Effector memory CD4-positive, alpha-beta T cell (primary cell): ENCODE measurements at regions not wholly inside any gene's neighbourhood (a gene's known extent, or its start where the extent isn't known, plus 50 kb on each side); places are given as distances from the start of the nearest gene placed in this dataset.

Experiments used
- DNase-seq, 3 donors: peaks; one replicate each; pipeline ENCODE4 v3.0.0-alpha.2; 2020
- H3K27ac ChIP-seq: 2 replicates; pipeline ENCODE4 v1.7.0; 2013; ENCODE audit warnings: mild to moderate bottlenecking, low read length, moderate library complexity; ENCODE audit not compliant: insufficient read depth, poor library complexity, severe bottlenecking
- H3K27me3 ChIP-seq: replicated peaks from 2 replicates; pipeline ENCODE4 v1.7.0; 2013; ENCODE audit warnings: mild to moderate bottlenecking, low read length; ENCODE audit not compliant: insufficient read depth, control insufficient read depth, poor library complexity, severe bottlenecking
- H3K36me3 ChIP-seq: 2 replicates; pipeline ENCODE4 v1.7.0; 2013; ENCODE audit warnings: mild to moderate bottlenecking, low read length, moderate library complexity; ENCODE audit not compliant: control insufficient read depth, insufficient read depth
- H3K4me1 ChIP-seq: 2 replicates; pipeline ENCODE4 v1.7.0; 2013; ENCODE audit warnings: low read length, mild to moderate bottlenecking; ENCODE audit not compliant: control insufficient read depth, insufficient read depth, poor library complexity, severe bottlenecking
- H3K4me3 ChIP-seq: 2 replicates; pipeline ENCODE4 v1.7.0; 2013; ENCODE audit warnings: low read length, low read depth, mild to moderate bottlenecking; ENCODE audit not compliant: insufficient read depth, poor library complexity, severe bottlenecking
- H3K9me3 ChIP-seq: 2 replicates; pipeline ENCODE4 v1.7.0; 2013; ENCODE audit warnings: mild to moderate bottlenecking, low read length, moderate library complexity; ENCODE audit not compliant: control insufficient read depth

- H3K27me3 ChIP-seq = peaks cover 2% of the 10 kb centered on the region
- peak in 1 of 3 donors; percentile 2 for DNase-seq
- H3K4me1 ChIP-seq = no peaks in the 10 kb centered on the region
- no peaks in the 10 kb centered on the region for H3K36me3 ChIP-seq
- H3K4me3 ChIP-seq = no peak overlapping the region
- H3K9me3 ChIP-seq = no peaks in the 10 kb centered on the region
- no peak overlapping the region for H3K27ac ChIP-seq
Observed at GRCh38 chr6:99119109-99120031, 171.6 kb upstream of the FBXL4 start.

GRCh38 chr6:99114769-99115406 is 167.1 kb upstream of the FBXL4 start:
- Histone ChIP-seq H3K36me3 (no peaks in the 10 kb centered on the region), H3K4me1 (no peaks in the 10 kb centered on the region), H3K27ac (no peak overlapping the region), H3K4me3 (no peak overlapping the region), H3K27me3 (peaks cover 2% of the 10 kb centered on the region), H3K9me3 (no peaks in the 10 kb centered on the region)
- no peak for DNase-seq

GRCh38 chr6:99111590-99111989 is 163.8 kb upstream of the FBXL4 start:
- Histone ChIP-seq H3K9me3 (no peaks in the 10 kb centered on the region), H3K27ac (no peak overlapping the region), H3K4me1 (no peaks in the 10 kb centered on the region), H3K27me3 (no peaks in the 10 kb centered on the region), H3K4me3 (no peak overlapping the region), H3K36me3 (no peaks in the 10 kb centered on the region)
- DNase-seq = no peak

- H3K36me3 ChIP-seq = no peaks in the 10 kb centered on the region
- no peak for DNase-seq
- no peaks in the 10 kb centered on the region for H3K9me3 ChIP-seq
- H3K4me1 ChIP-seq = no peaks in the 10 kb centered on the region
- no peaks in the 10 kb centered on the region for H3K27me3 ChIP-seq
- H3K27ac ChIP-seq = no peak overlapping the region
- H3K4me3 ChIP-seq = no peak overlapping the region
Observed at GRCh38 chr6:99110029-99110428, 162.3 kb upstream of the FBXL4 start.

- H3K4me3 ChIP-seq = no peak overlapping the region
- no peaks in the 10 kb centered on the region for H3K36me3 ChIP-seq
- H3K9me3 ChIP-seq = no peaks in the 10 kb centered on the region
- H3K4me1 ChIP-seq = no peaks in the 10 kb centered on the region
- DNase-seq = no peak
- no peak overlapping the region for H3K27ac ChIP-seq
- H3K27me3 ChIP-seq = no peaks in the 10 kb centered on the region
Observed at GRCh38 chr6:99104218-99104617, 156.5 kb upstream of the FBXL4 start.

- H3K36me3 ChIP-seq = no peaks in the 10 kb centered on the region
- H3K4me1 ChIP-seq = no peaks in the 10 kb centered on the region
- no peak for DNase-seq
- H3K27ac ChIP-seq = no peak overlapping the region
- no peaks in the 10 kb centered on the region for H3K9me3 ChIP-seq
- H3K27me3 ChIP-seq = no peaks in the 10 kb centered on the region
- H3K4me3 ChIP-seq = no peak overlapping the region
Observed at GRCh38 chr6:99099243-99099642, 151.5 kb upstream of the FBXL4 start.

GRCh38 chr6:99096170-99096569 is 148.4 kb upstream of the FBXL4 start:
- Histone ChIP-seq H3K27ac (no peak overlapping the region), H3K4me3 (no peak overlapping the region), H3K4me1 (no peaks in the 10 kb centered on the region), H3K9me3 (no peaks in the 10 kb centered on the region), H3K36me3 (no peaks in the 10 kb centered on the region), H3K27me3 (no peaks in the 10 kb centered on the region)
- DNase-seq = no peak

GRCh38 chr6:99093456-99094190 is 145.9 kb upstream of the FBXL4 start:
- no peaks in the 10 kb centered on the region for H3K9me3 ChIP-seq
- no peak for DNase-seq
- H3K27me3 ChIP-seq = no peaks in the 10 kb centered on the region
- no peak overlapping the region for H3K27ac ChIP-seq
- no peak overlapping the region for H3K4me3 ChIP-seq
- no peaks in the 10 kb centered on the region for H3K4me1 ChIP-seq
- H3K36me3 ChIP-seq = no peaks in the 10 kb centered on the region

- Histone ChIP-seq H3K27ac (no peak overlapping the region), H3K4me3 (no peak overlapping the region), H3K36me3 (no peaks in the 10 kb centered on the region), H3K27me3 (no peaks in the 10 kb centered on the region), H3K4me1 (no peaks in the 10 kb centered on the region), H3K9me3 (no peaks in the 10 kb centered on the region)
- DNase-seq = no peak
Observed at GRCh38 chr6:99092461-99092860, 144.7 kb upstream of the FBXL4 start.

- Histone ChIP-seq H3K9me3 (no peaks in the 10 kb centered on the region), H3K27me3 (no peaks in the 10 kb centered on the region), H3K4me1 (no peaks in the 10 kb centered on the region), H3K27ac (no peak overlapping the region), H3K36me3 (no peaks in the 10 kb centered on the region), H3K4me3 (no peak overlapping the region)
- DNase-seq = no peak
Observed at GRCh38 chr6:99091985-99092384, 144.2 kb upstream of the FBXL4 start.
